GM13977 (cell line): ENCODE measurements at regions not wholly inside any gene's neighbourhood (a gene's known extent, or its start where the extent isn't known, plus 50 kb on each side); places are given as distances from the start of the nearest gene placed in this dataset.

ENCODE experiments used
- DNase-seq: peaks from one replicate; pipeline ENCODE4 v3.0.0; 2012; ENCODE audit warnings: low spot score
- CTCF ChIP-seq: IDR thresholded peaks from 2 replicates; pipeline ENCODE4 v1.5.1; 2012; ENCODE audit warnings: mild to moderate bottlenecking, control low read depth; ENCODE audit not compliant: insufficient read depth; ENCODE audit errors: extremely low read depth, missing control alignments
- in situ Hi-C: fragments of 300-500 bp; cut with MboI; formaldehyde crosslinking; loops from one replicate; pipeline ENCODE4 v1.12.0; 2022; ENCODE audit warnings: low sequenced_read_pairs, low pct_unique_long_range_greater_than_20kb, mixed read lengths, inconsistent platforms; ENCODE audit not compliant: unreplicated experiment

- in situ Hi-C loops, result no loop called here
- DNase-seq, result no peak
- TF ChIP-seq CTCF, result no peak
These were observed 54.0 kb upstream of the MYO16 start for GRCh38 chr13:108575430-108575829.
